RWPE2 (cell line): ENCODE measurements at regions not wholly inside any gene's neighbourhood (a gene's known extent, or its start where the extent isn't known, plus 50 kb on each side); places are given as distances from the start of the nearest gene placed in this dataset.

ENCODE experiments used
- ATAC-seq: fragments of 200-7000 bp; cut with Tn5 transposase; 3 replicates; pipeline ENCODE4 v1.9.1; 2021; ENCODE audit warnings: low read depth
- DNase-seq: peaks from one replicate; pipeline ENCODE4 v3.0.0-alpha.2; 2020; ENCODE audit warnings: low spot score
- H3K27ac ChIP-seq: fragments of 450-650 bp; 2 replicates; pipeline ENCODE4 v1.5.1; 2017; ENCODE audit warnings: mild to moderate bottlenecking; ENCODE audit not compliant: poor library complexity, severe bottlenecking
- H3K27me3 ChIP-seq: fragments of 250-450 bp; sonication (Bioruptor Pico); 2 replicates; pipeline ENCODE4 v1.5.1; 2021; ENCODE audit warnings: mild to moderate bottlenecking, moderate library complexity; ENCODE audit not compliant: insufficient read depth, poor library complexity, severe bottlenecking
- H3K36me3 ChIP-seq: fragments of 250-450 bp; sonication (Bioruptor Pico); 2 replicates; pipeline ENCODE4 v1.5.1; 2020; ENCODE audit warnings: low read depth, mild to moderate bottlenecking, moderate library complexity
- H3K4me1 ChIP-seq: fragments of 250-450 bp; sonication (Bioruptor Pico); 2 replicates; pipeline ENCODE4 v1.5.1; 2021; ENCODE audit warnings: mild to moderate bottlenecking, moderate library complexity; ENCODE audit not compliant: insufficient read depth, poor library complexity, severe bottlenecking
- H3K4me3 ChIP-seq: fragments of 250-450 bp; sonication (Bioruptor Pico); 2 replicates; pipeline ENCODE4 v1.5.1; 2021; ENCODE audit warnings: mild to moderate bottlenecking, moderate library complexity; ENCODE audit not compliant: severe bottlenecking
- H3K9me3 ChIP-seq: fragments of 250-450 bp; sonication (Bioruptor Pico); 2 replicates; pipeline ENCODE4 v1.5.1; 2021; ENCODE audit warnings: mild to moderate bottlenecking, moderate library complexity; ENCODE audit not compliant: severe bottlenecking
- CTCF ChIP-seq: fragments of 450-650 bp; IDR thresholded peaks from one replicate; pipeline ENCODE4 v1.5.1; 2017; ENCODE audit warnings: mild to moderate bottlenecking, moderate library complexity; ENCODE audit not compliant: poor library complexity, severe bottlenecking

- Histone ChIP-seq H3K27ac (no peak overlapping the region), H3K27me3 (no peaks in the 10 kb centered on the region), H3K4me1 (no peaks in the 10 kb centered on the region), H3K4me3 (no peak overlapping the region), H3K36me3 (no peaks in the 10 kb centered on the region), H3K9me3 (no peaks in the 10 kb centered on the region)
- no peak for DNase-seq
- ATAC-seq: no peak
- no peak for TF ChIP-seq CTCF
These were observed 113.4 kb upstream of the ZBTB40 start for GRCh38 chr1:22338071-22338765.

- Histone ChIP-seq H3K9me3 (no peaks in the 10 kb centered on the region), H3K4me3 (no peak overlapping the region), H3K27ac (no peak overlapping the region), H3K27me3 (no peaks in the 10 kb centered on the region), H3K36me3 (no peaks in the 10 kb centered on the region), H3K4me1 (no peaks in the 10 kb centered on the region)
- TF ChIP-seq CTCF: no peak
- no peak for ATAC-seq
- DNase-seq: no peak
These were observed 112.4 kb upstream of the ZBTB40 start for GRCh38 chr1:22339237-22339636.

- Histone ChIP-seq H3K27ac (no peak overlapping the region), H3K36me3 (no peaks in the 10 kb centered on the region), H3K9me3 (no peaks in the 10 kb centered on the region), H3K4me3 (no peak overlapping the region), H3K4me1 (no peaks in the 10 kb centered on the region), H3K27me3 (no peaks in the 10 kb centered on the region)
- TF ChIP-seq CTCF: no peak
- no peak for DNase-seq
- no peak for ATAC-seq
These were observed 111.6 kb upstream of the ZBTB40 start for GRCh38 chr1:22340066-22340465.

GRCh38 chr1:22340873-22341272, 110.8 kb upstream of the ZBTB40 start:
- Histone ChIP-seq H3K36me3 (no peaks in the 10 kb centered on the region), H3K27me3 (no peaks in the 10 kb centered on the region), H3K4me3 (no peak overlapping the region), H3K9me3 (no peaks in the 10 kb centered on the region), H3K27ac (no peak overlapping the region), H3K4me1 (no peaks in the 10 kb centered on the region)
- TF ChIP-seq CTCF: no peak
- no peak for DNase-seq
- no peak for ATAC-seq
